ENCODE measurements at regions not wholly inside any gene's neighbourhood (a gene's known extent, or its start where the extent isn't known, plus 50 kb on each side); places are given as distances from the start of the nearest gene placed in this dataset.

DNA sequence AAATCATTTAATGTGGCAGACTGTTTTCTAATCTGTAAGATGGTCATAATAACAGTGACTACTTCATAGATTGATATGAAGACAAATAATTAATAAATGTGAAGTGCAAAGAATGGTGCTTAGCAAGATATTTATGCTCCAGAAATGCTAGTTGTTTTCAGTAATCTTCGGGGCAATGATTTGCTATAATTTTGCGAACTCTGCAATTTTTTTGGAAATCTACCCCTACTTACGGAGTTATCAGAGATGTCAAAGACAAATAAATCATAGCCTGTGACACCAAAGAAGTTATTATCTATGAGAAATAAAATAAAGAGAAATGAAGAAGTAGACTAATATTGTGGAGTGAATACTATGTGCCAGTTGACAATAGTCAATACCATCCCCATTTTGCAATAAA lies 634.1 kb upstream of the LRRC4C start:
- in situ Hi-C loops (cut with MboI; ENCODE audit: low pct_ligation_motif_present in 1 of 4, low pct_unique_long_range_greater_than_20kb in 1 of 4, low sequenced_read_pairs in 3 of 4) (no loop called here), intact Hi-C loops (cut with DNase I; ENCODE audit: low total_unique reads) (no loop called here)
- H3K9me3 ChIP-seq: no peaks in the 10 kb centered on the region
- no peaks in the 10 kb centered on the region for H3K36me3 ChIP-seq
- no peaks in the 10 kb centered on the region for H3K4me1 ChIP-seq
- no peak overlapping the region for H3K27ac ChIP-seq
- H3K27me3 ChIP-seq: no peaks in the 10 kb centered on the region
- DNase-seq: no peak
- TF ChIP-seq CTCF (IDR thresholded peaks at IDR 0.05): no peak
- H3K4me3 ChIP-seq: no peak overlapping the region
- 87 to 91% methylated on average over 3 of the region's 3 CpGs for WGBS, 2 donors (ENCODE audit: low coverage in 1 of 2)

GRCh38 chr11:42098075-42098474 lies 638.6 kb upstream of the LRRC4C start:
- Histone ChIP-seq H3K36me3 (no peaks in the 10 kb centered on the region), H3K27ac (no peak overlapping the region), H3K9me3 (no peaks in the 10 kb centered on the region), H3K27me3 (no peaks in the 10 kb centered on the region), H3K4me1 (no peaks in the 10 kb centered on the region), H3K4me3 (no peak overlapping the region)
- WGBS, 2 donors (ENCODE audit: low coverage in 1 of 2): 61% methylated on average over 1 of the region's 1 CpG; no CpG with 5 or more reads in 1 of the 2 donors
- TF ChIP-seq CTCF (IDR thresholded peaks at IDR 0.05): no peak
- in situ Hi-C loops (cut with MboI; ENCODE audit: low pct_ligation_motif_present in 1 of 4, low pct_unique_long_range_greater_than_20kb in 1 of 4, low sequenced_read_pairs in 3 of 4): no loop called here
- intact Hi-C loops (cut with DNase I; ENCODE audit: low total_unique reads): no loop called here
- no peak for DNase-seq

- WGBS, 2 donors (ENCODE audit: low coverage in 1 of 2): 51 to 70% methylated on average over 1 of the region's 1 CpG
- Histone ChIP-seq H3K4me3 (no peak overlapping the region), H3K27me3 (no peaks in the 10 kb centered on the region), H3K27ac (no peak overlapping the region), H3K36me3 (no peaks in the 10 kb centered on the region), H3K9me3 (no peaks in the 10 kb centered on the region), H3K4me1 (no peaks in the 10 kb centered on the region)
- no peak for TF ChIP-seq EP300 (IDR thresholded peaks at IDR 0.05; ENCODE audit: low read depth)
- TF ChIP-seq POLR2A (IDR thresholded peaks at IDR 0.05): no peak
- TF ChIP-seq CTCF (IDR thresholded peaks at IDR 0.05): no peak
- no peak for TF ChIP-seq POLR2AphosphoS5 (IDR thresholded peaks at IDR 0.05)
- intact Hi-C loops (cut with DNase I; ENCODE audit: low total_unique reads): no loop called here
- in situ Hi-C loops (cut with MboI; ENCODE audit: low pct_ligation_motif_present in 1 of 4, low pct_unique_long_range_greater_than_20kb in 1 of 4, low sequenced_read_pairs in 3 of 4): no loop called here
- no peak for DNase-seq
Measured at GRCh38 chr11:42112866-42113265, 653.4 kb upstream of the LRRC4C start.

DNA sequence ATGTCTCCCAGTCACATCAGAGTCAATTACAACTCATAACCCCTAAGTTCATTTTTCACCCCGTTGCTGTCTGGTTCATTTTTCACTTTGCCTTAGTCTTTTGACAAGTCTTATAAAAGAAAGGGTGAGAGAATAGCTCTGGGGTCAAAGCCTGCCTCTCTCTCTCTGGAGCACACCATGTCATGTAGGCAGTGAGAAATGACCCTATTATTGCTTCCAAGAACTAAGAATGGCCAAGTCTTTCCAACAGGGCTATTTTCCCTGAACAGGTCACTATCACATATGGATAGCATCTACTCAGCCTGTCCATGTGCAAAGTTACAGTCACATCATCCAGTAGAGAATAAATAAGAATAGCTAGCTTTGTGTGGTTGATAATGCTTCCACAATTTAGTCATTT lies 655.5 kb upstream of the LRRC4C start:
- TF ChIP-seq CTCF (IDR thresholded peaks at IDR 0.05): no peak
- no peak for TF ChIP-seq EP300 (IDR thresholded peaks at IDR 0.05; ENCODE audit: low read depth)
- TF ChIP-seq POLR2A (IDR thresholded peaks at IDR 0.05): no peak
- no peak for TF ChIP-seq POLR2AphosphoS5 (IDR thresholded peaks at IDR 0.05)
- DNase-seq: no peak
- 40 to 42% methylated on average over 1 of the region's 1 CpG for WGBS, 2 donors (ENCODE audit: low coverage in 1 of 2)
- no peaks in the 10 kb centered on the region for H3K36me3 ChIP-seq
- H3K27me3 ChIP-seq: no peaks in the 10 kb centered on the region
- in situ Hi-C loops (cut with MboI; ENCODE audit: low pct_ligation_motif_present in 1 of 4, low pct_unique_long_range_greater_than_20kb in 1 of 4, low sequenced_read_pairs in 3 of 4) (no loop called here), intact Hi-C loops (cut with DNase I; ENCODE audit: low total_unique reads) (no loop called here)
- H3K4me3 ChIP-seq: no peak overlapping the region
- H3K4me1 ChIP-seq: no peaks in the 10 kb centered on the region
- H3K9me3 ChIP-seq: no peaks in the 10 kb centered on the region
- H3K27ac ChIP-seq: no peak overlapping the region

Measured in transverse colon (tissue), 4 donors.